ENCODE measurements at regions not wholly inside any gene's neighbourhood (a gene's known extent, or its start where the extent isn't known, plus 50 kb on each side); places are given as distances from the start of the nearest gene placed in this dataset.

DNA sequence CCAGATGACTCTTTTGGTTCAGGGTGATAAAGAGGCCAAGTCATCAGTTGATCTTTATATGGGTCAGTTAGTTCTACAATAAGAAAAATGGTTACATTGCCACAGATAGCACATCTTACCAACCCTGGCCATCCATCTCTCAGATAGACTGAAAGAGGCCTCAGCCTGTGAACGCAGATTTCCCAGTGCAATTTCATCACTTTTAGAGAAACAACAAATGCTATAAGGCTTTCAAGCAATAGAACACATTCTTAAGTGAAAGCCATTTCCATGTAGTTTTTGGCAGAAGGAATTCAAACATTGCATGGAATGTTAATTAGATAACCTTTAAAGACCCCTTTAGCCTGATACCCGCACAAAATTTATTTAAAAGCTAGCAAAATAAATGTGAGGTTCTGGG, 200.6 kb upstream of the ZBTB20 start:
- peak in 1 of 2 donors; percentile 55 for DNase-seq (ENCODE audit: low read depth in 1 of 2, low spot score in 1 of 2)
- Histone ChIP-seq H3K36me3 (no peaks in the 10 kb centered on the region), H3K4me3 (no peak overlapping the region), H3K9me3 (ENCODE audit: low read depth) (no peaks in the 10 kb centered on the region), H3K27me3 (no peaks in the 10 kb centered on the region), H3K4me1 (ENCODE audit: low read depth) (peaks cover 10% of the 10 kb centered on the region), H3K27ac (no peak overlapping the region)
- TF ChIP-seq CTCF (IDR thresholded peaks at IDR 0.05; ENCODE audit: low read depth, low read length): no peak

DNA sequence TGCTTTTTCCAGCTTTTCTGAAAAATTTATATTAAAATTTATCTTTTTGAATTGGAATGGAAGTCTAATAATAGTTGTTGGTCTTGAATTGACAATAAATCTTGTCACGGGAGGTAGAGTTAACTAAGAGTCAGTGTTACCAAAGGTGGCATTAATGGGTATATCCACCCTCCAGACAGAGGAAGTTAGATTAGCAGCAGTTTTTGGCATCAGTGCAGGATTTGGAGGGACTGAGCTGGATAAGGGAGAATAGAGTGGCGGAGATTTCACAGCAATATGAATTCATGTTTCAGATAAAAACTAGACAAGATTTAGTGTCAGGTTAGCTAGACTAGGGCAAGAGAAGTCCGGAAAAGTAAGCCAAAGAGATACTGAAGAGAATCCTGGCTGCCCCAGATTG, 201.3 kb upstream of the ZBTB20 start:
- TF ChIP-seq CTCF (IDR thresholded peaks at IDR 0.05; ENCODE audit: low read depth, low read length): no peak
- Histone ChIP-seq H3K4me1 (ENCODE audit: low read depth) (peaks cover 10% of the 10 kb centered on the region), H3K36me3 (no peaks in the 10 kb centered on the region), H3K4me3 (no peak overlapping the region), H3K27me3 (no peaks in the 10 kb centered on the region), H3K27ac (no peak overlapping the region), H3K9me3 (ENCODE audit: low read depth) (no peaks in the 10 kb centered on the region)
- DNase-seq (ENCODE audit: low read depth in 1 of 2, low spot score in 1 of 2): no peak

GRCh38 chr3:115348951-115349745, 202.1 kb upstream of the ZBTB20 start:
- H3K4me1 ChIP-seq (ENCODE audit: low read depth): peaks cover 10% of the 10 kb centered on the region
- no peaks in the 10 kb centered on the region for H3K27me3 ChIP-seq
- DNase-seq (ENCODE audit: low read depth in 1 of 2, low spot score in 1 of 2): no peak
- no peak overlapping the region for H3K27ac ChIP-seq
- no peak for TF ChIP-seq CTCF (IDR thresholded peaks at IDR 0.05; ENCODE audit: low read depth, low read length)
- H3K36me3 ChIP-seq: no peaks in the 10 kb centered on the region
- H3K4me3 ChIP-seq: no peak overlapping the region
- H3K9me3 ChIP-seq (ENCODE audit: low read depth): no peaks in the 10 kb centered on the region

- Histone ChIP-seq H3K4me1 (ENCODE audit: low read depth) (peaks cover 10% of the 10 kb centered on the region), H3K27me3 (no peaks in the 10 kb centered on the region), H3K9me3 (ENCODE audit: low read depth) (no peaks in the 10 kb centered on the region), H3K36me3 (no peaks in the 10 kb centered on the region), H3K27ac (no peak overlapping the region), H3K4me3 (no peak overlapping the region)
- TF ChIP-seq CTCF (IDR thresholded peaks at IDR 0.05; ENCODE audit: low read depth, low read length): no peak
- DNase-seq (ENCODE audit: low read depth in 1 of 2, low spot score in 1 of 2): no peak
These were observed 203.5 kb upstream of the ZBTB20 start for GRCh38 chr3:115350606-115351005.

GRCh38 chr3:115351193-115351592, 204.1 kb upstream of the ZBTB20 start:
- H3K4me3 ChIP-seq: no peak overlapping the region
- TF ChIP-seq CTCF (IDR thresholded peaks at IDR 0.05; ENCODE audit: low read depth, low read length): no peak
- no peak for DNase-seq (ENCODE audit: low read depth in 1 of 2, low spot score in 1 of 2)

More at GRCh38 chr3:115351193-115351592, 204.1 kb upstream of the ZBTB20 start:
- Histone ChIP-seq H3K4me1 (ENCODE audit: low read depth) (peaks cover 10% of the 10 kb centered on the region), H3K9me3 (ENCODE audit: low read depth) (no peaks in the 10 kb centered on the region), H3K27ac (no peak overlapping the region), H3K36me3 (no peaks in the 10 kb centered on the region), H3K27me3 (no peaks in the 10 kb centered on the region)

Data from cardiac muscle cell (in vitro differentiated cells and primary cell).